PC-3 (cell line): ENCODE measurements at regions not wholly inside any gene's neighbourhood (a gene's known extent, or its start where the extent isn't known, plus 50 kb on each side); places are given as distances from the start of the nearest gene placed in this dataset.

Experiments
- ATAC-seq: fragments of 200-7000 bp; cut with Tn5 transposase; 2 replicates; pipeline ENCODE4 v1.9.1; 2020; ENCODE audit warnings: mild to moderate bottlenecking, moderate library complexity
- BruUV-seq: library from RNA; stranded (reverse); fragments of 400-500 nt; replicated peaks from 2 replicates; lab custom pipeline; 2021; lab: Mats Ljungman, UMichigan
- CTCF ChIA-PET: fragments of 300-600 bp; sonication (Branson Sonifier 250); formaldehyde crosslinking; loops from one replicate; lab custom pipeline; 2022; ENCODE audit warnings: antibody characterized with exemption; lab: Charles Lee
- POLR2A ChIA-PET: fragments of 300-600 bp; sonication (Branson Sonifier 250); formaldehyde crosslinking; loops from one replicate; lab custom pipeline; 2022; ENCODE audit warnings: antibody characterized with exemption; ENCODE audit not compliant: unreplicated experiment; lab: Charles Lee
- DNase-seq: peaks from one replicate; pipeline ENCODE4 v3.0.0-alpha.2; 2015
- H2AFZ ChIP-seq: fragments of 300-600 bp; sonication (generic); 2 replicates; pipeline ENCODE4 v1.6.0; 2016; ENCODE audit warnings: antibody characterized with exemption, low read length
- H3F3A ChIP-seq: fragments of 300-600 bp; sonication (generic); one replicate; pipeline ENCODE4 v1.6.0; 2017; ENCODE audit warnings: antibody characterized with exemption, low read length, control low read depth, mild to moderate bottlenecking; ENCODE audit not compliant: unreplicated experiment
- H3K27ac ChIP-seq: fragments of 300-600 bp; sonication (generic); 2 replicates; pipeline ENCODE4 v1.5.1; 2016; ENCODE audit warnings: mild to moderate bottlenecking, low read length
- H3K27me3 ChIP-seq: fragments of 300-600 bp; sonication (generic); 2 replicates; pipeline ENCODE4 v1.6.1; 2016; ENCODE audit warnings: low read length, mixed read lengths
- H3K36me3 ChIP-seq: fragments of 300-600 bp; sonication (generic); 2 replicates; pipeline ENCODE4 v1.6.1; 2016; ENCODE audit warnings: low read depth, mixed run types, low read length, mixed read lengths
- H3K4me1 ChIP-seq: fragments of 300-600 bp; sonication (generic); 2 replicates; pipeline ENCODE4 v1.5.1; 2016; ENCODE audit warnings: low read length; ENCODE audit not compliant: insufficient read depth
- H3K4me2 ChIP-seq: fragments of 300-600 bp; sonication (generic); 2 replicates; pipeline ENCODE4 v1.6.0; 2016; ENCODE audit warnings: low read length
- H3K4me3 ChIP-seq: fragments of 300-600 bp; sonication (generic); 2 replicates; pipeline ENCODE4 v1.5.1; 2016; ENCODE audit warnings: mild to moderate bottlenecking, low read length, mixed read lengths
- H3K79me2 ChIP-seq: fragments of 300-600 bp; sonication (generic); 2 replicates; pipeline ENCODE4 v1.6.1; 2017; ENCODE audit warnings: low read length, mixed read lengths
- H3K9ac ChIP-seq: fragments of 300-600 bp; sonication (generic); 2 replicates; pipeline ENCODE4 v1.6.0; 2016; ENCODE audit warnings: mild to moderate bottlenecking, low read length
- H3K9me2 ChIP-seq: fragments of 300-600 bp; sonication (generic); replicated peaks from 2 replicates; pipeline ENCODE4 v1.6.1; 2016; ENCODE audit warnings: mixed run types, low read length, mixed read lengths
- H3K9me3 ChIP-seq: fragments of 300-600 bp; sonication (generic); 2 replicates; pipeline ENCODE4 v1.6.1; 2016; ENCODE audit warnings: low read length, mixed read lengths
- H4K20me1 ChIP-seq: fragments of 300-600 bp; sonication (generic); 2 replicates; pipeline ENCODE4 v1.6.1; 2016; ENCODE audit warnings: low read length, mixed read lengths
- EZH2 ChIP-seq: fragments of 300-600 bp; sonication (generic); IDR thresholded peaks from one replicate; pipeline ENCODE4 v1.6.1; 2017; ENCODE audit warnings: antibody characterized with exemption, mild to moderate bottlenecking, low read length; ENCODE audit not compliant: unreplicated experiment
- EZH2phosphoT487 ChIP-seq: fragments of 300-600 bp; sonication (generic); IDR thresholded peaks from 2 replicates; pipeline ENCODE4 v1.6.1; 2018; ENCODE audit warnings: mild to moderate bottlenecking, antibody characterized with exemption, low read length, borderline replicate concordance
- intact Hi-C: fragments of 100-400 bp; cut with micrococcal nuclease; formaldehyde crosslinking; loops from 2 replicates; pipeline ENCODE4 v1.9.0; 2023
- TF ChIP-seq, protein P1 (sequence below): fragments of 300-600 bp; sonication (generic); conservative IDR thresholded peaks from 2 replicates; pipeline ENCODE4 v1.5.1; 2017; ENCODE audit warnings: antibody characterized with exemption, low read depth, mild to moderate bottlenecking, low read length

DNA sequence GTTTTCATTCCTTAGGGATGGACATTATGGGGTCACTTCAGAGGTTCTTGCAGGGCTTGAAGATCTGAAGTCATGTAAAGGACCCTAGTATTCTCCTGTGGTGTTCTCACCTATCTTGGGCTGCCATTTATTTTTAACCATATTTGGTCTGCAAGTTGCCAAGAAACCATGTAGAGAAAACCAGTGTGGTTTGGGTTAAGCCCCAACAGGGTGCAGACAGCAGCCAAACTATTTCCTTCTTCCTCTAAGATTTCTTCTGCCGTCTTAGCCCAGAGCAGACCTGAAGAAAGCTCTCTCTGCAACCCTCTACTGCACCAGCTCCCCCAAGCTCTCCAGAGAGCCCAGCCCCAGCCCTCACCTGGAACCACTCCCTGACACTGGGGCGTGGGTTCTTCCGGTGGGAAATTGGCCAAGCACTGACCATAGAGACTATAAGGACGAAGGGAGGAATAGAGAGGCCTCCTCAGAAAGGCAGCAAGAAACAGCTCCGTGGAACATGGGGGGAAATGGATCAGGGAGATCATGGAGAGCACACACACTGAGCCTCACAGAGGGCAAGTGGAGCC is 136.6 kb downstream of the SYF2 start:
- H3K9me3 ChIP-seq, result no peaks in the 10 kb centered on the region
- no peaks in the 10 kb centered on the region for H3K79me2 ChIP-seq
- H3K4me1 ChIP-seq, result peaks cover 11% of the 10 kb centered on the region
- no peaks in the 10 kb centered on the region for H4K20me1 ChIP-seq
- H3F3A ChIP-seq, result no peaks in the 10 kb centered on the region
- ChIA-PET POLR2A (no interaction called here), CTCF (no interaction called here)
- TF ChIP-seq EZH2phosphoT487, result no peak
- TF ChIP-seq, protein P1, sequence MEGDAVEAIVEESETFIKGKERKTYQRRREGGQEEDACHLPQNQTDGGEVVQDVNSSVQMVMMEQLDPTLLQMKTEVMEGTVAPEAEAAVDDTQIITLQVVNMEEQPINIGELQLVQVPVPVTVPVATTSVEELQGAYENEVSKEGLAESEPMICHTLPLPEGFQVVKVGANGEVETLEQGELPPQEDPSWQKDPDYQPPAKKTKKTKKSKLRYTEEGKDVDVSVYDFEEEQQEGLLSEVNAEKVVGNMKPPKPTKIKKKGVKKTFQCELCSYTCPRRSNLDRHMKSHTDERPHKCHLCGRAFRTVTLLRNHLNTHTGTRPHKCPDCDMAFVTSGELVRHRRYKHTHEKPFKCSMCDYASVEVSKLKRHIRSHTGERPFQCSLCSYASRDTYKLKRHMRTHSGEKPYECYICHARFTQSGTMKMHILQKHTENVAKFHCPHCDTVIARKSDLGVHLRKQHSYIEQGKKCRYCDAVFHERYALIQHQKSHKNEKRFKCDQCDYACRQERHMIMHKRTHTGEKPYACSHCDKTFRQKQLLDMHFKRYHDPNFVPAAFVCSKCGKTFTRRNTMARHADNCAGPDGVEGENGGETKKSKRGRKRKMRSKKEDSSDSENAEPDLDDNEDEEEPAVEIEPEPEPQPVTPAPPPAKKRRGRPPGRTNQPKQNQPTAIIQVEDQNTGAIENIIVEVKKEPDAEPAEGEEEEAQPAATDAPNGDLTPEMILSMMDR, result no peak
- no peak for TF ChIP-seq EZH2
- intact Hi-C loops, result no loop called here
- H3K27me3 ChIP-seq, result no peaks in the 10 kb centered on the region
- no peak overlapping the region for H3K9ac ChIP-seq
- DNase-seq (no peak), ATAC-seq (no peak)
- no peak overlapping the region for H2AFZ ChIP-seq
- no peak overlapping the region for H3K4me3 ChIP-seq
- H3K4me2 ChIP-seq, result no peak overlapping the region
- BruUV-seq, result no TSS peak
- no peak overlapping the region for H3K27ac ChIP-seq
- H3K9me2 ChIP-seq, result no peaks in the 10 kb centered on the region
- no peaks in the 10 kb centered on the region for H3K36me3 ChIP-seq

DNA sequence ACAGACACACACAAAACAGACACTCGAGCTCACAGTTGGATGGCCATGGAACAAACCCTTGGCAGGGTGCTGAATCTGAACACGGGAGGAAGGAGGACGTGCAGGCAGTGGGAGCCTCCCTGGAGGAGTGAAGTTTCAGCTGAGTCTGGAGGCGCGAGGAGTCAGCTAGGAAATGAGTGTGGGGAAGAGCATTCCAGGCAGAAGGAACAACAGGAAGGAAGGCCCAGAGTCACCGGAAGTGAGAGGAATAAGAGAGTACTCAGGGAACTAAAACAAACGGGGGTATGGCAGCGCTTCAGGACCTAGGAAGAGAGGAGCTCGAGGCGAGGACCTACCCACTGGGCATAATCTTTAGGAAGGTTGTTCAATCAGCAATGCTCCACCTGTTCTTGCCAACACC is 137.3 kb downstream of the SYF2 start:
- no peak overlapping the region for H3K4me3 ChIP-seq
- no peak overlapping the region for H3K27ac ChIP-seq
- no peaks in the 10 kb centered on the region for H3K9me2 ChIP-seq
- ATAC-seq (no peak), DNase-seq (no peak)
- no peaks in the 10 kb centered on the region for H3F3A ChIP-seq
- no peak overlapping the region for H2AFZ ChIP-seq
- no peaks in the 10 kb centered on the region for H3K27me3 ChIP-seq
- no peaks in the 10 kb centered on the region for H4K20me1 ChIP-seq
- CTCF ChIA-PET, result no interaction called here
- no peaks in the 10 kb centered on the region for H3K36me3 ChIP-seq
- POLR2A ChIA-PET, result no interaction called here
- BruUV-seq, result no TSS peak
- peaks cover 11% of the 10 kb centered on the region for H3K4me1 ChIP-seq
- H3K9me3 ChIP-seq, result no peaks in the 10 kb centered on the region
- no peak for TF ChIP-seq EZH2
- TF ChIP-seq EZH2phosphoT487, result no peak
- TF ChIP-seq, protein P1, result no peak
- no peaks in the 10 kb centered on the region for H3K79me2 ChIP-seq
- no peak overlapping the region for H3K9ac ChIP-seq
- intact Hi-C loops, result no loop called here
- H3K4me2 ChIP-seq, result no peak overlapping the region

DNA sequence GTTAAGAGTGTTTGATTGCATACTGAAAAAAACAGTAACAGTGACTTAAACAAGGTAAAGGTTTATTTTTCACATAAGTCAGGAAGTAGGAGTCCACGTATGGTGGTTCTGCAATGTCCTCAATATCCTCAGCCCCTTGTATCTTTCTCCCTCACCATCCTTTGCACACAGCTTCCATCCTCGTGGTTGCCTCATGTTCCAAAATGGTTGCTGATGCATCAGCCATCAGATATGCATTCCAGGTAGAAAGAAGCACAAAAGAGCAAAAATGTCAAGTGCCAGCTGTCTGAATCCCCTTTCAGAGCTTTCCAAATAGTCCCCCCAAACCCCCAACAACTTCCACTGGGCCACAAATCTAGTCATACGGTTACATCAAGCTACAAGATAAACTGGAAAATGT is 138.1 kb downstream of the SYF2 start:
- Histone ChIP-seq H3K4me2 (no peak overlapping the region), H3K4me1 (peaks cover 4% of the 10 kb centered on the region), H4K20me1 (no peaks in the 10 kb centered on the region), H3K79me2 (no peaks in the 10 kb centered on the region), H2AFZ (no peak overlapping the region), H3K9me3 (no peaks in the 10 kb centered on the region), H3K4me3 (no peak overlapping the region), H3K36me3 (no peaks in the 10 kb centered on the region), H3F3A (no peaks in the 10 kb centered on the region), H3K27me3 (no peaks in the 10 kb centered on the region), H3K27ac (no peak overlapping the region), H3K9me2 (no peaks in the 10 kb centered on the region), H3K9ac (no peak overlapping the region)
- DNase-seq (no peak), ATAC-seq (no peak)
- ChIA-PET POLR2A (no interaction called here), CTCF (no interaction called here)
- no TSS peak for BruUV-seq
- TF ChIP-seq, protein P1, result no peak
- TF ChIP-seq EZH2phosphoT487, result no peak
- TF ChIP-seq EZH2, result no peak
- intact Hi-C loops, result no loop called here
